Endodermal cell (in vitro differentiated cells): ENCODE measurements at regions not wholly inside any gene's neighbourhood (a gene's known extent, or its start where the extent isn't known, plus 50 kb on each side); places are given as distances from the start of the nearest gene placed in this dataset.

ENCODE experiments used
- DNase-seq: peaks from one replicate; pipeline ENCODE4 v3.0.0-alpha.2; 2017
- H3K27ac ChIP-seq: 2 replicates; pipeline ENCODE4 v1.5.1; 2013; ENCODE audit warnings: mild to moderate bottlenecking, low read depth, low read length, moderate library complexity
- H3K27me3 ChIP-seq: 2 replicates; pipeline ENCODE4 v1.6.1; 2013; ENCODE audit warnings: mild to moderate bottlenecking, low read length, moderate library complexity; ENCODE audit not compliant: insufficient read depth, control insufficient read depth, poor library complexity, severe bottlenecking
- H3K36me3 ChIP-seq: 2 replicates; pipeline ENCODE4 v1.7.0; 2013; ENCODE audit warnings: mild to moderate bottlenecking, low read length, moderate library complexity; ENCODE audit not compliant: control insufficient read depth, insufficient read depth
- H3K4me1 ChIP-seq: one replicate; pipeline ENCODE4 v1.7.0; 2013; ENCODE audit warnings: low read length; ENCODE audit not compliant: control insufficient read depth, insufficient read depth
- H3K4me3 ChIP-seq: 2 replicates; pipeline ENCODE4 v1.5.1; 2013; ENCODE audit warnings: mild to moderate bottlenecking, low read length, moderate library complexity
- H3K9ac ChIP-seq: 2 replicates; pipeline ENCODE4 v1.6.1; 2013; ENCODE audit warnings: mild to moderate bottlenecking, low read length, moderate library complexity; ENCODE audit not compliant: poor library complexity, severe bottlenecking; ENCODE audit errors: extremely low read depth
- H3K9me3 ChIP-seq: 2 replicates; pipeline ENCODE4 v1.6.1; 2013; ENCODE audit warnings: mild to moderate bottlenecking, low read length, moderate library complexity; ENCODE audit not compliant: control insufficient read depth
- H3K27ac Mint-ChIP-seq: 2 replicates; pipeline ENCODE4 v1.8.0; 2020; ENCODE audit warnings: mixed read lengths
- H3K27me3 Mint-ChIP-seq: 2 replicates; pipeline ENCODE4 v1.8.0; 2021; ENCODE audit warnings: mild to moderate bottlenecking, mixed read lengths; ENCODE audit not compliant: insufficient read depth
- H3K36me3 Mint-ChIP-seq: 2 replicates; pipeline ENCODE4 v1.8.0; 2020; ENCODE audit warnings: low read depth, mixed read lengths
- H3K4me1 Mint-ChIP-seq: 2 replicates; pipeline ENCODE4 v1.8.0; 2020; ENCODE audit warnings: mixed read lengths
- H3K4me3 Mint-ChIP-seq: 2 replicates; pipeline ENCODE4 v1.8.0; 2020; ENCODE audit warnings: mild to moderate bottlenecking, moderate library complexity, mixed read lengths
- H3K9me3 Mint-ChIP-seq: 2 replicates; pipeline ENCODE4 v1.8.0; 2020; ENCODE audit warnings: mild to moderate bottlenecking, mixed read lengths
- WGBS, 2 experiments: methylation state at CpG; one replicate each; pipeline versions ENCODE4 v1.1.5 to v1.1.7; 2013; ENCODE audit warnings: missing lambda C conversion rate in 2 of 2, mixed read lengths in 1 of 2; ENCODE audit not compliant: insufficient coverage in 1 of 2, insufficient read length in 1 of 2; 5-methylcytosine and 5-hydroxymethylcytosine counted together
- TF ChIP-seq, protein P1 (sequence below): fragments of 200-600 bp; sonication (generic); conservative IDR thresholded peaks from 2 replicates; pipeline ENCODE4 v1.5.0; 2021; ENCODE audit warnings: antibody characterized with exemption, mild to moderate bottlenecking

DNA sequence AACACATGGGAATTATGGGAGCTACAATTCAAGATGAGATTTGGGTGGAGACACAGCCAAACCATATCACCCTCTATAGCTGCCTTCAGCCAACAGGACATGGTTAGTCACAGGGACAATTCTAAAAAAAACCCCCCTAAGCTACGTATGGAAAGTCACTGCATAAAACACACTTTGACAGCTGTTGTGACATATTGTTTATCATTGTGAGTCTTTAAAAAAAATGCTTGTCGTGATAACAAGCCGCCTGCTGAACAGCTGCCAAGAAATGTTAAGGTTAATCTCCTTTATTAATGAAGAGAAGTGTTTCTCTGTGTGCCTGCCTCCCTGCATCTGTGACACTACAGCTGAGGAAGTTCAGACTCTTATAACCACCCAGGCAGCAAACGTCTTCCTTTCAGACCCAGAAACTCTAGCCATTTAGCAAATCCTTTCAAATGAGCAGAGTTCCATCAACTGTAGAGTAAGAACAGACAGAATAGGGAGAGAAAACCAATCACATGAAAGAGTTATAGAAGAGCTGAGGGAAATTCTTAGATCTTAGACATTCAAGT, 1459.6 kb upstream of the TMEM132C start:
- Mint-ChIP-seq H3K9me3 (no peaks in the 10 kb centered on the region), H3K36me3 (no peaks in the 10 kb centered on the region), H3K27ac (no peak overlapping the region), H3K4me3 (no peak overlapping the region), H3K27me3 (peaks cover 8% of the 10 kb centered on the region), H3K4me1 (no peaks in the 10 kb centered on the region)
- Histone ChIP-seq H3K27ac (no peak overlapping the region), H3K9ac (no peak overlapping the region), H3K4me1 (no peaks in the 10 kb centered on the region), H3K4me3 (no peak overlapping the region), H3K36me3 (no peaks in the 10 kb centered on the region), H3K27me3 (no peaks in the 10 kb centered on the region), H3K9me3 (peaks cover 8% of the 10 kb centered on the region)
- WGBS, 2 experiments: 84 to 86% methylated on average over 4 of the region's 4 CpGs
- no peak for DNase-seq
- TF ChIP-seq, protein P1, sequence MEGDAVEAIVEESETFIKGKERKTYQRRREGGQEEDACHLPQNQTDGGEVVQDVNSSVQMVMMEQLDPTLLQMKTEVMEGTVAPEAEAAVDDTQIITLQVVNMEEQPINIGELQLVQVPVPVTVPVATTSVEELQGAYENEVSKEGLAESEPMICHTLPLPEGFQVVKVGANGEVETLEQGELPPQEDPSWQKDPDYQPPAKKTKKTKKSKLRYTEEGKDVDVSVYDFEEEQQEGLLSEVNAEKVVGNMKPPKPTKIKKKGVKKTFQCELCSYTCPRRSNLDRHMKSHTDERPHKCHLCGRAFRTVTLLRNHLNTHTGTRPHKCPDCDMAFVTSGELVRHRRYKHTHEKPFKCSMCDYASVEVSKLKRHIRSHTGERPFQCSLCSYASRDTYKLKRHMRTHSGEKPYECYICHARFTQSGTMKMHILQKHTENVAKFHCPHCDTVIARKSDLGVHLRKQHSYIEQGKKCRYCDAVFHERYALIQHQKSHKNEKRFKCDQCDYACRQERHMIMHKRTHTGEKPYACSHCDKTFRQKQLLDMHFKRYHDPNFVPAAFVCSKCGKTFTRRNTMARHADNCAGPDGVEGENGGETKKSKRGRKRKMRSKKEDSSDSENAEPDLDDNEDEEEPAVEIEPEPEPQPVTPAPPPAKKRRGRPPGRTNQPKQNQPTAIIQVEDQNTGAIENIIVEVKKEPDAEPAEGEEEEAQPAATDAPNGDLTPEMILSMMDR: no peak

DNA sequence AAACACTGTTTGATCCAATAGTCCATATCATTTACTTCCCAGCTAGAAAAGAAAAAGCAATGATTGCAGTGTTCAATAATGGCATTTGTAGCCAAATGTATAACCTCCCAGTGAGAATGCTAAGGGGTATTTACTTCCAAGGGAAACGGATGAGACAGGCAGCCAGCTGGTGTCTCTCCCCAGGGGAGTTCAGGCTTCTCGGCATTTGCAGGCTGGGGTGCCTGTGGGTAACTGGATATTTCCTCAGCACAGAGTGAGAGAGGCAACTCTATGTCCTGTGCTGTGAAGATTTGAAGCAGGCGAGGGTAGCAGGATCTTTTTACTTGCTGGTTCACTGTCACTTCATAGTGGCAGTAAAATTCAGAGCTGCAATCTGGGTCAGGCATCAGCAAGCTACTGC, 1455.6 kb upstream of the TMEM132C start:
- H3K27me3 ChIP-seq: no peaks in the 10 kb centered on the region
- no peaks in the 10 kb centered on the region for H3K4me1 Mint-ChIP-seq
- TF ChIP-seq, protein P1: no peak
- H3K27ac ChIP-seq: no peak overlapping the region
- H3K4me1 ChIP-seq: no peaks in the 10 kb centered on the region
- H3K36me3 Mint-ChIP-seq: no peaks in the 10 kb centered on the region
- no peaks in the 10 kb centered on the region for H3K36me3 ChIP-seq
- no peak overlapping the region for H3K4me3 ChIP-seq
- no peak for DNase-seq
- H3K9ac ChIP-seq: no peak overlapping the region
- H3K27ac Mint-ChIP-seq: no peak overlapping the region
- H3K27me3 Mint-ChIP-seq: peaks cover 7% of the 10 kb centered on the region
- no peak overlapping the region for H3K4me3 Mint-ChIP-seq
- H3K9me3 ChIP-seq: peaks cover 5% of the 10 kb centered on the region
- no peaks in the 10 kb centered on the region for H3K9me3 Mint-ChIP-seq
- WGBS, 2 experiments: 52 to 66% methylated on average over 2 to 3 of the region's 3 CpGs

DNA sequence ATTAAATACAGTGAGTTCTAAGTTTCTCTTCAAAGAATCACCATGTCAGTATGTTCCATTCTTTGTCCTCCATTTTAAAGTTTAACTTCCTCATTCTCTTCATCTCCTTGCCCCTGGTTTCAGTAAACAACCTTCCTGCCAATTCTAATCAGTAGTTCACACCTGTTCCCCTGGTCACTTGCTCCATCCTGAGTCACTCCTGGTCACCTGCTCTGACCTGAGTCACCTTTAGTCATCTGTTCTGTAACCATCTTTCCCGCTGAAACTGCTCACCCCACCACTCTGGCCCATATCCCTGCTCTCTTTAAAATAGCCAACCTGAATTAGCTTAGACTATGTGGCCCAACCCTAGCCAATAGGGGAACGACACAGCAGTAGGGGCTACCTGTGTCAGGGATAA, 1447.4 kb upstream of the TMEM132C start:
- WGBS, 2 experiments: 81 to 83% methylated on average over 2 of the region's 2 CpGs
- H3K27ac ChIP-seq: no peak overlapping the region
- no peak overlapping the region for H3K9ac ChIP-seq
- Mint-ChIP-seq H3K4me1 (no peaks in the 10 kb centered on the region), H3K27me3 (peaks cover 18% of the 10 kb centered on the region), H3K27ac (no peak overlapping the region), H3K4me3 (no peak overlapping the region), H3K36me3 (no peaks in the 10 kb centered on the region), H3K9me3 (peaks cover 37% of the 10 kb centered on the region)
- peaks cover 70% of the 10 kb centered on the region for H3K9me3 ChIP-seq
- TF ChIP-seq, protein P1: no peak
- no peak for DNase-seq
- no peaks in the 10 kb centered on the region for H3K4me1 ChIP-seq
- peaks cover 6% of the 10 kb centered on the region for H3K27me3 ChIP-seq
- H3K36me3 ChIP-seq: no peaks in the 10 kb centered on the region
- peak overlapping the region; percentile 45 for H3K4me3 ChIP-seq
